Neural progenitor cell (in vitro differentiated cells): ENCODE measurements at regions not wholly inside any gene's neighbourhood (a gene's known extent, or its start where the extent isn't known, plus 50 kb on each side); places are given as distances from the start of the nearest gene placed in this dataset.

Source experiments
- CTCF ChIP-seq: fragments of 200-600 bp; sonication (generic); IDR thresholded peaks from 2 replicates; pipeline ENCODE4 v1.5.1; 2017; ENCODE audit warnings: antibody characterized with exemption, mild to moderate bottlenecking
- EZH2 ChIP-seq: fragments of 200-600 bp; sonication (generic); IDR thresholded peaks from 2 replicates; pipeline ENCODE4 v1.6.1; 2017; ENCODE audit warnings: antibody characterized with exemption, mild to moderate bottlenecking, moderate library complexity

GRCh38 chr17:34776456-34777443 is 184.5 kb downstream of the CCT6B start:
- TF ChIP-seq CTCF, result no peak
- no peak for TF ChIP-seq EZH2
